ENCODE measurements at regions not wholly inside any gene's neighbourhood (a gene's known extent, or its start where the extent isn't known, plus 50 kb on each side); places are given as distances from the start of the nearest gene placed in this dataset.
A peak's percentile ranks its signal among the peaks of the same experiment; 100 is the strongest.
"Not testable (repeated sequence)": the region's sequence is repeated elsewhere in the genome, so short reads cannot be mapped to it uniquely, and the experiment has no call there.

GRCh38 chr14:106003351-106003750 lies 477.0 kb downstream of the TMEM121 start:
- in situ Hi-C loops (cut with MboI): loop anchor here (25.0 kb wide), 1 partner anchor 441 kb away; no protein-coding TSS in a partner anchor
- no peak overlapping the region for H3K4me3 ChIP-seq
- H3K79me2 ChIP-seq (ENCODE audit: insufficient read depth): no peaks in the 10 kb centered on the region
- no peaks in the 10 kb centered on the region for H4K20me1 ChIP-seq (ENCODE audit: insufficient read depth)
- no peaks in the 10 kb centered on the region for H3K9me2 ChIP-seq (ENCODE audit: insufficient read depth)
- H3K4me2 ChIP-seq (ENCODE audit: unreplicated experiment): no peak overlapping the region
- DNase-seq: no peak
- no peaks in the 10 kb centered on the region for H3K27me3 ChIP-seq (replicated peaks; ENCODE audit: insufficient read depth)
- H3K27ac ChIP-seq: no peak overlapping the region
- H3K9me3 ChIP-seq (ENCODE audit: low read depth): no peaks in the 10 kb centered on the region
- no peaks in the 10 kb centered on the region for H3K4me1 ChIP-seq (ENCODE audit: insufficient read depth)
- TF ChIP-seq EZH2phosphoT487 (IDR thresholded peaks at IDR 0.05; ENCODE audit: insufficient read depth, low read depth): no peak
- TF ChIP-seq EZH2 (IDR thresholded peaks at IDR 0.05; ENCODE audit: insufficient read depth, poor library complexity, severe bottlenecking): no peak
- no peaks in the 10 kb centered on the region for H3F3A ChIP-seq (ENCODE audit: insufficient read depth)
- H2AFZ ChIP-seq: no peak overlapping the region
- no peak overlapping the region for H3K9ac ChIP-seq
- H3K36me3 ChIP-seq (ENCODE audit: low read depth): no peaks in the 10 kb centered on the region

- H3K9me3 ChIP-seq (ENCODE audit: low read depth); H4K20me1 ChIP-seq (ENCODE audit: insufficient read depth); H3K36me3 ChIP-seq (ENCODE audit: low read depth); H3K79me2 ChIP-seq (ENCODE audit: insufficient read depth); H3K4me3 ChIP-seq; H2AFZ ChIP-seq; H3K27ac ChIP-seq; H3F3A ChIP-seq (ENCODE audit: insufficient read depth); DNase-seq; H3K27me3 ChIP-seq (replicated peaks; ENCODE audit: insufficient read depth); H3K9me2 ChIP-seq (ENCODE audit: insufficient read depth); H3K9ac ChIP-seq; H3K4me1 ChIP-seq (ENCODE audit: insufficient read depth); H3K4me2 ChIP-seq (ENCODE audit: unreplicated experiment): not testable (repeated sequence)
- in situ Hi-C loops (cut with MboI): loop anchor here (25.0 kb wide), 1 partner anchor 443 kb away; no protein-coding TSS in a partner anchor
- 22 to 26% methylated on average over 9 to 10 of the region's 10 CpGs for WGBS, 2 experiments (ENCODE audit: low coverage in 1 of 2, low lambda C conversion rate in 2 of 2, missing lambda C conversion rate in 2 of 2)
Measured at GRCh38 chr14:106004937-106005795, 478.8 kb downstream of the TMEM121 start.

GRCh38 chr14:106006043-106006442 lies 479.7 kb downstream of the TMEM121 start:
- H3K4me1 ChIP-seq (ENCODE audit: insufficient read depth); H3K79me2 ChIP-seq (ENCODE audit: insufficient read depth); H3K9me3 ChIP-seq (ENCODE audit: low read depth); H3K4me3 ChIP-seq; H3K27me3 ChIP-seq (replicated peaks; ENCODE audit: insufficient read depth); H3K36me3 ChIP-seq (ENCODE audit: low read depth); H3K9ac ChIP-seq; H3K27ac ChIP-seq; H3K4me2 ChIP-seq (ENCODE audit: unreplicated experiment); H3K9me2 ChIP-seq (ENCODE audit: insufficient read depth); H4K20me1 ChIP-seq (ENCODE audit: insufficient read depth); H3F3A ChIP-seq (ENCODE audit: insufficient read depth); H2AFZ ChIP-seq: not testable (repeated sequence)
- 15 to 26% methylated on average over 7 to 8 of the region's 8 CpGs for WGBS, 2 experiments (ENCODE audit: low coverage in 1 of 2, low lambda C conversion rate in 2 of 2, missing lambda C conversion rate in 2 of 2)
- DNase-seq: peak; percentile 2
- in situ Hi-C loops (cut with MboI): loop anchor here (25.0 kb wide), 1 partner anchor 444 kb away; no protein-coding TSS in a partner anchor

GRCh38 chr14:106006716-106007115 lies 480.3 kb downstream of the TMEM121 start:
- H2AFZ ChIP-seq; H4K20me1 ChIP-seq (ENCODE audit: insufficient read depth); H3K27me3 ChIP-seq (replicated peaks; ENCODE audit: insufficient read depth); H3K36me3 ChIP-seq (ENCODE audit: low read depth); H3K4me1 ChIP-seq (ENCODE audit: insufficient read depth); DNase-seq; H3K4me2 ChIP-seq (ENCODE audit: unreplicated experiment); H3K4me3 ChIP-seq; H3K9me2 ChIP-seq (ENCODE audit: insufficient read depth); H3K27ac ChIP-seq; H3K9ac ChIP-seq; H3K9me3 ChIP-seq (ENCODE audit: low read depth); H3K79me2 ChIP-seq (ENCODE audit: insufficient read depth); H3F3A ChIP-seq (ENCODE audit: insufficient read depth): not testable (repeated sequence)
- WGBS, 2 experiments (ENCODE audit: low coverage in 1 of 2, low lambda C conversion rate in 2 of 2, missing lambda C conversion rate in 2 of 2): 50 to 55% methylated on average over 10 of the region's 10 CpGs
- in situ Hi-C loops (cut with MboI): loop anchor here (25.0 kb wide), 1 partner anchor 444 kb away; no protein-coding TSS in a partner anchor

- H3K9me2 ChIP-seq (ENCODE audit: insufficient read depth): no peaks in the 10 kb centered on the region
- H3K27ac ChIP-seq: no peak overlapping the region
- 8 to 11% methylated on average over 4 of the region's 4 CpGs for WGBS, 2 experiments (ENCODE audit: low coverage in 1 of 2, low lambda C conversion rate in 2 of 2, missing lambda C conversion rate in 2 of 2)
- H3K4me3 ChIP-seq: no peak overlapping the region
- in situ Hi-C loops (cut with MboI): loop anchor here (25.0 kb wide), 1 partner anchor 448 kb away; no protein-coding TSS in a partner anchor
- no peaks in the 10 kb centered on the region for H3K79me2 ChIP-seq (ENCODE audit: insufficient read depth)
- no peaks in the 10 kb centered on the region for H3K27me3 ChIP-seq (replicated peaks; ENCODE audit: insufficient read depth)
- H4K20me1 ChIP-seq (ENCODE audit: insufficient read depth): no peaks in the 10 kb centered on the region
- H3K36me3 ChIP-seq (ENCODE audit: low read depth): no peaks in the 10 kb centered on the region
- no peak overlapping the region for H2AFZ ChIP-seq
- no peak overlapping the region for H3K4me2 ChIP-seq (ENCODE audit: unreplicated experiment)
- no peaks in the 10 kb centered on the region for H3K9me3 ChIP-seq (ENCODE audit: low read depth)
- H3K9ac ChIP-seq: no peak overlapping the region
- no peaks in the 10 kb centered on the region for H3F3A ChIP-seq (ENCODE audit: insufficient read depth)
- H3K4me1 ChIP-seq (ENCODE audit: insufficient read depth): no peaks in the 10 kb centered on the region
- TF ChIP-seq EZH2 (IDR thresholded peaks at IDR 0.05; ENCODE audit: insufficient read depth, poor library complexity, severe bottlenecking): no peak
- no peak for DNase-seq
Measured at GRCh38 chr14:106010783-106011182, 484.4 kb downstream of the TMEM121 start.

GRCh38 chr14:106011631-106012360 lies 485.4 kb downstream of the TMEM121 start:
- H3K9ac ChIP-seq; H2AFZ ChIP-seq; H3K4me3 ChIP-seq; H3K9me3 ChIP-seq (ENCODE audit: low read depth); H3K4me2 ChIP-seq (ENCODE audit: unreplicated experiment); H4K20me1 ChIP-seq (ENCODE audit: insufficient read depth); H3K79me2 ChIP-seq (ENCODE audit: insufficient read depth); H3K4me1 ChIP-seq (ENCODE audit: insufficient read depth); H3K9me2 ChIP-seq (ENCODE audit: insufficient read depth); H3F3A ChIP-seq (ENCODE audit: insufficient read depth); H3K27ac ChIP-seq; H3K36me3 ChIP-seq (ENCODE audit: low read depth); H3K27me3 ChIP-seq (replicated peaks; ENCODE audit: insufficient read depth): not testable (repeated sequence)
- DNase-seq: peak; percentile 33
- 27 to 29% methylated on average over 12 to 20 of the region's 22 CpGs for WGBS, 2 experiments (ENCODE audit: low coverage in 1 of 2, low lambda C conversion rate in 2 of 2, missing lambda C conversion rate in 2 of 2)
- in situ Hi-C loops (cut with MboI): loop anchor here (25.0 kb wide), 1 partner anchor 449 kb away; no protein-coding TSS in a partner anchor

- not testable (repeated sequence) for H3K9ac ChIP-seq; H2AFZ ChIP-seq; H3K36me3 ChIP-seq (ENCODE audit: low read depth); H4K20me1 ChIP-seq (ENCODE audit: insufficient read depth); H3K9me2 ChIP-seq (ENCODE audit: insufficient read depth); H3K9me3 ChIP-seq (ENCODE audit: low read depth); H3K4me1 ChIP-seq (ENCODE audit: insufficient read depth); H3K27ac ChIP-seq; H3K27me3 ChIP-seq (replicated peaks; ENCODE audit: insufficient read depth); H3K79me2 ChIP-seq (ENCODE audit: insufficient read depth); H3K4me3 ChIP-seq; DNase-seq; H3F3A ChIP-seq (ENCODE audit: insufficient read depth); H3K4me2 ChIP-seq (ENCODE audit: unreplicated experiment)
- WGBS, 2 experiments (ENCODE audit: low coverage in 1 of 2, low lambda C conversion rate in 2 of 2, missing lambda C conversion rate in 2 of 2): 21 to 28% methylated on average over 3 of the region's 3 CpGs
- in situ Hi-C loops (cut with MboI): loop anchor here (25.0 kb wide), 1 partner anchor 450 kb away; no protein-coding TSS in a partner anchor
Measured at GRCh38 chr14:106012361-106012725, 486.0 kb downstream of the TMEM121 start.
